Panc1 (cell line): ENCODE measurements at regions not wholly inside any gene's neighbourhood (a gene's known extent, or its start where the extent isn't known, plus 50 kb on each side); places are given as distances from the start of the nearest gene placed in this dataset.

Experiments
- ATAC-seq: fragments of 200-7000 bp; cut with Tn5 transposase; 2 replicates; pipeline ENCODE4 v1.9.1; 2020; ENCODE audit warnings: mild to moderate bottlenecking, moderate library complexity
- BruUV-seq: library from RNA; stranded (reverse); fragments of 400-500 nt; replicated peaks from 2 replicates; lab custom pipeline; 2021; lab: Mats Ljungman, UMichigan
- CTCF ChIA-PET: fragments of 300-600 bp; sonication (Branson Sonifier 250); formaldehyde crosslinking; loops from one replicate; lab custom pipeline; 2022; ENCODE audit warnings: antibody characterized with exemption; lab: Charles Lee
- POLR2A ChIA-PET: fragments of 300-600 bp; sonication (Branson Sonifier 250); formaldehyde crosslinking; loops from one replicate; lab custom pipeline; 2022; ENCODE audit warnings: antibody characterized with exemption; lab: Charles Lee
- DNase-seq: peaks from one replicate; pipeline ENCODE4 v3.0.0-alpha.2; 2010; ENCODE audit warnings: low read depth, low spot score
- H3K27ac ChIP-seq: 2 replicates; pipeline ENCODE4 v1.5.1; 2011; ENCODE audit warnings: mild to moderate bottlenecking, low read length, inconsistent platforms
- H3K27me3 ChIP-seq: fragments of 200-500 bp; sonication (Bioruptor generic); 2 replicates; pipeline ENCODE4 v1.6.0; 2014; ENCODE audit warnings: low read length, inconsistent platforms; ENCODE audit not compliant: control insufficient read depth, insufficient read depth
- H3K36me3 ChIP-seq: fragments of 200-500 bp; sonication (Bioruptor generic); 2 replicates; pipeline ENCODE4 v1.5.1; 2014; ENCODE audit warnings: inconsistent platforms, mild to moderate bottlenecking, low read length, moderate library complexity; ENCODE audit not compliant: control insufficient read depth, insufficient read depth
- H3K4me1 ChIP-seq: 2 replicates; pipeline ENCODE4 v1.5.1; 2011; ENCODE audit warnings: inconsistent platforms, mild to moderate bottlenecking, low read length, moderate library complexity; ENCODE audit not compliant: control insufficient read depth, insufficient read depth
- H3K4me3 ChIP-seq, 2 experiments: 2 replicates each; pipeline ENCODE4 v1.5.1; 2011 to 2012; ENCODE audit warnings: low read depth in 2 of 2, low read length in 2 of 2, mild to moderate bottlenecking in 2 of 2, inconsistent platforms in 1 of 2, moderate library complexity in 1 of 2
- H3K9me3 ChIP-seq: fragments of 200-500 bp; sonication (Bioruptor generic); 2 replicates; pipeline ENCODE4 v1.5.1; 2014; ENCODE audit warnings: low read depth, mild to moderate bottlenecking, inconsistent platforms, low read length, moderate library complexity; ENCODE audit not compliant: control insufficient read depth, insufficient read depth
- POLR2AphosphoS5 ChIP-seq: IDR thresholded peaks from 2 replicates; pipeline ENCODE4 v1.6.1; 2012; ENCODE audit warnings: mild to moderate bottlenecking, low read depth, low read length, moderate library complexity
- SIN3A ChIP-seq: IDR thresholded peaks from 2 replicates; pipeline ENCODE4 v1.6.1; 2012; ENCODE audit warnings: low read depth, mild to moderate bottlenecking, low read length, moderate library complexity, borderline replicate concordance; ENCODE audit not compliant: insufficient read depth
- TCF7L2 ChIP-seq: IDR thresholded peaks from 2 replicates; pipeline ENCODE4 v1.6.1; 2011; ENCODE audit warnings: mild to moderate bottlenecking, low read depth, low read length, inconsistent platforms
- in situ Hi-C: cut with HindIII; loops from 2 replicates; pipeline ENCODE4 v1.10.0; 2016; ENCODE audit warnings: low sequenced_read_pairs, low pct_unique_long_range_greater_than_20kb
- intact Hi-C: fragments of 100-400 bp; cut with micrococcal nuclease; formaldehyde crosslinking; loops from one replicate; pipeline ENCODE4 v1.10.0; 2022; ENCODE audit not compliant: unreplicated experiment
- TF ChIP-seq, protein P1 (sequence below), 2 experiments: IDR thresholded peaks; 2 replicates each; pipeline ENCODE4 v1.6.1; 2011 to 2012; ENCODE audit warnings: low read depth in 2 of 2, control low read depth in 1 of 2, low read length in 1 of 2, mild to moderate bottlenecking in 1 of 2, moderate library complexity in 1 of 2; ENCODE audit not compliant: insufficient read depth in 1 of 2
- TF ChIP-seq, protein P2 (sequence below): fragments of 450-650 bp; IDR thresholded peaks from 2 replicates; pipeline ENCODE4 v1.5.1; 2017; ENCODE audit warnings: mild to moderate bottlenecking

DNA sequence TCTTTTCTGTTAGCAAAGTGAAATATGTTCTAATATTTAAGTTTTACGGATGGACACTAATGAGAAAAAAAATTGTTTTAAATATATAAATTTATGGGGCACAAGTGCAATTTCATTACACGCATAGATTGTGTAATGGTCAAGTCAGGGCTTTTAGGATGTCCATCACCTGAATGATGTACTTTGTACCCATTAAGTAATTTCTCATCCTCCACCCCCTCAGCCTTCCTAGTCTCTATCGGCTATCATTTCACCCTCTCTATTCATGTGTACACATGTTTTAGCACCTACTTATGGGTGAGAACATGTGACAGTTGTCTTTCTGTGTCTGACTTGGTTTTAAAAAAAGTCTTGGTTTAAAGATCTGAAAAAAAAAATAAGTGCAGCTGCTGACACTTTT, 616.0 kb downstream of the IQCM start:
- no peak for ATAC-seq
- no peak for DNase-seq
- H3K4me1 ChIP-seq = no peaks in the 10 kb centered on the region
- H3K27me3 ChIP-seq = no peaks in the 10 kb centered on the region
- CTCF ChIA-PET = no interaction called here
- POLR2A ChIA-PET = no interaction called here
- no peak overlapping the region for H3K4me3 ChIP-seq
- H3K27ac ChIP-seq = no peak overlapping the region
- no TSS peak for BruUV-seq
- intact Hi-C loops = no loop called here
- no peaks in the 10 kb centered on the region for H3K36me3 ChIP-seq
- TF ChIP-seq TCF7L2 (no peak), SIN3A (no peak), POLR2AphosphoS5 (no peak)
- TF ChIP-seq, protein P1, sequence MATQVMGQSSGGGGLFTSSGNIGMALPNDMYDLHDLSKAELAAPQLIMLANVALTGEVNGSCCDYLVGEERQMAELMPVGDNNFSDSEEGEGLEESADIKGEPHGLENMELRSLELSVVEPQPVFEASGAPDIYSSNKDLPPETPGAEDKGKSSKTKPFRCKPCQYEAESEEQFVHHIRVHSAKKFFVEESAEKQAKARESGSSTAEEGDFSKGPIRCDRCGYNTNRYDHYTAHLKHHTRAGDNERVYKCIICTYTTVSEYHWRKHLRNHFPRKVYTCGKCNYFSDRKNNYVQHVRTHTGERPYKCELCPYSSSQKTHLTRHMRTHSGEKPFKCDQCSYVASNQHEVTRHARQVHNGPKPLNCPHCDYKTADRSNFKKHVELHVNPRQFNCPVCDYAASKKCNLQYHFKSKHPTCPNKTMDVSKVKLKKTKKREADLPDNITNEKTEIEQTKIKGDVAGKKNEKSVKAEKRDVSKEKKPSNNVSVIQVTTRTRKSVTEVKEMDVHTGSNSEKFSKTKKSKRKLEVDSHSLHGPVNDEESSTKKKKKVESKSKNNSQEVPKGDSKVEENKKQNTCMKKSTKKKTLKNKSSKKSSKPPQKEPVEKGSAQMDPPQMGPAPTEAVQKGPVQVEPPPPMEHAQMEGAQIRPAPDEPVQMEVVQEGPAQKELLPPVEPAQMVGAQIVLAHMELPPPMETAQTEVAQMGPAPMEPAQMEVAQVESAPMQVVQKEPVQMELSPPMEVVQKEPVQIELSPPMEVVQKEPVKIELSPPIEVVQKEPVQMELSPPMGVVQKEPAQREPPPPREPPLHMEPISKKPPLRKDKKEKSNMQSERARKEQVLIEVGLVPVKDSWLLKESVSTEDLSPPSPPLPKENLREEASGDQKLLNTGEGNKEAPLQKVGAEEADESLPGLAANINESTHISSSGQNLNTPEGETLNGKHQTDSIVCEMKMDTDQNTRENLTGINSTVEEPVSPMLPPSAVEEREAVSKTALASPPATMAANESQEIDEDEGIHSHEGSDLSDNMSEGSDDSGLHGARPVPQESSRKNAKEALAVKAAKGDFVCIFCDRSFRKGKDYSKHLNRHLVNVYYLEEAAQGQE (IDR thresholded peaks at IDR 0.05; ENCODE audit: insufficient read depth in 1 of 2, low read depth in 2 of 2, low read length in 1 of 2) = no peak
- TF ChIP-seq, protein P2, sequence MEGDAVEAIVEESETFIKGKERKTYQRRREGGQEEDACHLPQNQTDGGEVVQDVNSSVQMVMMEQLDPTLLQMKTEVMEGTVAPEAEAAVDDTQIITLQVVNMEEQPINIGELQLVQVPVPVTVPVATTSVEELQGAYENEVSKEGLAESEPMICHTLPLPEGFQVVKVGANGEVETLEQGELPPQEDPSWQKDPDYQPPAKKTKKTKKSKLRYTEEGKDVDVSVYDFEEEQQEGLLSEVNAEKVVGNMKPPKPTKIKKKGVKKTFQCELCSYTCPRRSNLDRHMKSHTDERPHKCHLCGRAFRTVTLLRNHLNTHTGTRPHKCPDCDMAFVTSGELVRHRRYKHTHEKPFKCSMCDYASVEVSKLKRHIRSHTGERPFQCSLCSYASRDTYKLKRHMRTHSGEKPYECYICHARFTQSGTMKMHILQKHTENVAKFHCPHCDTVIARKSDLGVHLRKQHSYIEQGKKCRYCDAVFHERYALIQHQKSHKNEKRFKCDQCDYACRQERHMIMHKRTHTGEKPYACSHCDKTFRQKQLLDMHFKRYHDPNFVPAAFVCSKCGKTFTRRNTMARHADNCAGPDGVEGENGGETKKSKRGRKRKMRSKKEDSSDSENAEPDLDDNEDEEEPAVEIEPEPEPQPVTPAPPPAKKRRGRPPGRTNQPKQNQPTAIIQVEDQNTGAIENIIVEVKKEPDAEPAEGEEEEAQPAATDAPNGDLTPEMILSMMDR = no peak
- H3K9me3 ChIP-seq = no peaks in the 10 kb centered on the region
- in situ Hi-C loops = no loop called here

DNA sequence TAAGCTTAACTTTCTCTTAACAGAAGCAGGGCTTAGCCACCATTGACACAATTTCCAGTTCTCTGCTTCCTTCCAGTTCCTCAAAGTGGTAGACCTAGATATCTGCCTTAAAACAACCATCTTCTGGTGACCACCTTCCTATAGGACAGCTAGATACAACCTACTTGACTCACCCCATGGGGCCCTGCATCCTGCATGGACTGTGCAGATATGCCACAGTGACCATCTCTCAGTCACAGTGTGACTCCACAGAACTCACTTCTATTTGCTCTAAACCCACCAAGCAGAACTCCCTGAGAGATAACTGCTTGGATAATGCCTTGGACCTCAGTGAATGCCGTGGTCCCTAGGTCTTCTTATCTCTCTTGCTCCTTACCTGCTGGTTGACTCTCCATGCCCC, 621.6 kb downstream of the IQCM start:
- no peak for DNase-seq
- H3K4me1 ChIP-seq = no peaks in the 10 kb centered on the region
- H3K9me3 ChIP-seq = no peaks in the 10 kb centered on the region
- intact Hi-C loops = no loop called here
- no peak overlapping the region for H3K4me3 ChIP-seq
- no peak overlapping the region for H3K27ac ChIP-seq
- ATAC-seq = no peak
- H3K27me3 ChIP-seq = no peaks in the 10 kb centered on the region
- H3K36me3 ChIP-seq = no peaks in the 10 kb centered on the region
- in situ Hi-C loops = no loop called here
- BruUV-seq = no TSS peak
- ChIA-PET CTCF (no interaction called here), POLR2A (no interaction called here)
- TF ChIP-seq TCF7L2 (no peak), SIN3A (no peak), POLR2AphosphoS5 (no peak)
- TF ChIP-seq, protein P2 = no peak
- TF ChIP-seq, protein P1 (IDR thresholded peaks at IDR 0.05; ENCODE audit: insufficient read depth in 1 of 2, low read depth in 2 of 2, low read length in 1 of 2) = no peak
